ENCODE measurements at regions not wholly inside any gene's neighbourhood (a gene's known extent, or its start where the extent isn't known, plus 50 kb on each side); places are given as distances from the start of the nearest gene placed in this dataset.

GRCh38 chr6:140043762-140044378 lies 669.4 kb upstream of the CITED2 start:
- Mint-ChIP-seq H3K9me3 (no peaks in the 10 kb centered on the region), H3K4me3 (no peak overlapping the region), H3K4me1 (no peaks in the 10 kb centered on the region), H3K36me3 (no peaks in the 10 kb centered on the region), H3K27ac (no peak overlapping the region), H3K27me3 (no peaks in the 10 kb centered on the region)
- Histone ChIP-seq H3K27ac (ENCODE audit: insufficient read depth, low read length, poor library complexity, severe bottlenecking) (no peak overlapping the region), H3K27me3 (ENCODE audit: control insufficient read depth, insufficient read depth, low read length) (no peaks in the 10 kb centered on the region), H3K36me3 (ENCODE audit: control insufficient read depth, insufficient read depth, low read length) (no peaks in the 10 kb centered on the region), H3K4me1 (ENCODE audit: control insufficient read depth, insufficient read depth, low read length, poor library complexity, severe bottlenecking) (no peaks in the 10 kb centered on the region), H3K4me3 (ENCODE audit: low read depth, low read length) (no peak overlapping the region), H3K9me3 (ENCODE audit: control insufficient read depth in 2 of 2, low read length in 2 of 2) (no peaks in the 10 kb centered on the region)
- no peak for ATAC-seq (ENCODE audit: low read depth in 2 of 2)
- DNase-seq: no peak

GRCh38 chr6:140043357-140043756 lies 668.9 kb upstream of the CITED2 start:
- Mint-ChIP-seq H3K27me3 (no peaks in the 10 kb centered on the region), H3K27ac (no peak overlapping the region), H3K4me1 (no peaks in the 10 kb centered on the region), H3K4me3 (no peak overlapping the region), H3K9me3 (peaks cover 0 to 1% (median 0%) of the 10 kb centered on the region in 7 donors), H3K36me3 (no peaks in the 10 kb centered on the region)
- DNase-seq (no peak), ATAC-seq (ENCODE audit: low read depth in 2 of 2) (no peak)
- Histone ChIP-seq H3K9me3 (ENCODE audit: control insufficient read depth in 2 of 2, low read length in 2 of 2) (no peaks in the 10 kb centered on the region), H3K36me3 (ENCODE audit: control insufficient read depth, insufficient read depth, low read length) (no peaks in the 10 kb centered on the region), H3K4me3 (ENCODE audit: low read depth, low read length) (no peak overlapping the region), H3K27me3 (ENCODE audit: control insufficient read depth, insufficient read depth, low read length) (no peaks in the 10 kb centered on the region), H3K27ac (ENCODE audit: insufficient read depth, low read length, poor library complexity, severe bottlenecking) (no peak overlapping the region), H3K4me1 (ENCODE audit: control insufficient read depth, insufficient read depth, low read length, poor library complexity, severe bottlenecking) (no peaks in the 10 kb centered on the region)

DNA sequence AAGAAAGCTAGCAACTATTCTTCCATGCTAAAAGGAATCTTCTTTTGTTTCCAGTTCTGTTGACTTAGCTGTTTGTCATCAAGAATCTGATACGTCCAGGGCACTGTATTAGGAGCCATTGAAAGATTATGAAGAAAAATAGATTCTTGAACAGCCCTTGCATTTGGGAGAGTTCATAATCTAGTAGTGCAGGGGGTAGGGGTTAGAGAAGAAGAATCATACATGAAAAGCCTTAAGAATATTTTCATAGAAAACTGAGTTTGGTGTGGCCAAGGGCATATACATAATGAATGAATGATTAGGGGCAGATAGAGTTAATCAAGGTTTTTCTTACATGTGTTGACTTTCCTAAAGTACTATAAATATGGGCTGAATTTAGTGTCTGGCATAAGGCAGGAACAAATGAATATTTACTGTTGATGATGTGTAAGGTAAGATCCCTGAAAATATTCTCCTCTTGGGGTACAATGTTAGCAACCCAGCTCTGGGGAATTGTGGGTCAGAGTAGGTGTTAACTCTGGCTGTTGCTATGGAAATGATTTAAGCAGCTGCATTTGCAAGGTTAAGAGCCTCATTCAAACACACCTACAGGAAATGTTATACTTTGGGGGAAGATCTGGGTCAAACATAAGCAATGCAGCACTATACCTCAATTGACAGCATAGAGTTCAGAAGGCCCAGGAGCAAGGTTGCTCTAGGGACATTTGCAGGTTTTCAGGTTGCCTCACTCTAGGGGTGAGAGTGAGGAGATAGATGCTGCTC lies 667.3 kb upstream of the CITED2 start:
- no peak overlapping the region for H3K27ac Mint-ChIP-seq

DNA sequence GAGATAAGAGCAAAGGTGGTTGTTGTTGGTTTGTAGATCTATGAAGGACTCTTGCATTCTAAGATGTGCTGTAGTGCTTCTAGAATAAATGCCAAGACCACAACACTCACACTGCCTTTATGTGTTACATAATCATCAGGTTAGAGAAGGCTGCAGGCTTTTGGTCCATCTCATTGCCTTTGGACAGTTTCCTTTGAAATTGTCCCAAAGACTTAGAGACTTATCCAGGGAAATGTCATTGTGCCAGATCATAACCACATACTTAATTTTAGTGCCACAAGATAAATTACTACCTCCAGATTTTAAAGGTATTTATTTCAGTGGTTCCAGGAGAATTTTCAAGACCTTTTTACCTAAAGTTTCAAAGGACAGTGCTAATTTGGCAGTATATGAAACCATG lies 666.6 kb upstream of the CITED2 start:
- Mint-ChIP-seq H3K27ac (no peak overlapping the region), H3K36me3 (no peaks in the 10 kb centered on the region), H3K27me3 (no peaks in the 10 kb centered on the region), H3K4me1 (no peaks in the 10 kb centered on the region), H3K4me3 (no peak overlapping the region), H3K9me3 (peaks cover 0 to 4% (median 0%) of the 10 kb centered on the region in 7 donors)
- Histone ChIP-seq H3K36me3 (ENCODE audit: control insufficient read depth, insufficient read depth, low read length) (no peaks in the 10 kb centered on the region), H3K4me3 (ENCODE audit: low read depth, low read length) (no peak overlapping the region), H3K27ac (ENCODE audit: insufficient read depth, low read length, poor library complexity, severe bottlenecking) (no peak overlapping the region), H3K9me3 (ENCODE audit: control insufficient read depth in 2 of 2, low read length in 2 of 2) (no peaks in the 10 kb centered on the region), H3K4me1 (ENCODE audit: control insufficient read depth, insufficient read depth, low read length, poor library complexity, severe bottlenecking) (no peaks in the 10 kb centered on the region), H3K27me3 (ENCODE audit: control insufficient read depth, insufficient read depth, low read length) (no peaks in the 10 kb centered on the region)
- ATAC-seq (ENCODE audit: low read depth in 2 of 2) (no peak), DNase-seq (no peak)

More for the DNA sequence above, 667.3 kb upstream of the CITED2 start:
- Histone ChIP-seq H3K4me3 (ENCODE audit: low read depth, low read length) (no peak overlapping the region), H3K27me3 (ENCODE audit: control insufficient read depth, insufficient read depth, low read length) (no peaks in the 10 kb centered on the region), H3K9me3 (ENCODE audit: control insufficient read depth in 2 of 2, low read length in 2 of 2) (no peaks in the 10 kb centered on the region), H3K27ac (ENCODE audit: insufficient read depth, low read length, poor library complexity, severe bottlenecking) (no peak overlapping the region), H3K36me3 (ENCODE audit: control insufficient read depth, insufficient read depth, low read length) (no peaks in the 10 kb centered on the region), H3K4me1 (ENCODE audit: control insufficient read depth, insufficient read depth, low read length, poor library complexity, severe bottlenecking) (no peaks in the 10 kb centered on the region)
- DNase-seq (no peak), ATAC-seq (ENCODE audit: low read depth in 2 of 2) (no peak)
- no peaks in the 10 kb centered on the region for H3K36me3 Mint-ChIP-seq
- H3K27me3 Mint-ChIP-seq: no peaks in the 10 kb centered on the region
- peaks cover 0 to 4% (median 0%) of the 10 kb centered on the region in 7 donors for H3K9me3 Mint-ChIP-seq
- no peak overlapping the region for H3K4me3 Mint-ChIP-seq
- no peaks in the 10 kb centered on the region for H3K4me1 Mint-ChIP-seq

DNA sequence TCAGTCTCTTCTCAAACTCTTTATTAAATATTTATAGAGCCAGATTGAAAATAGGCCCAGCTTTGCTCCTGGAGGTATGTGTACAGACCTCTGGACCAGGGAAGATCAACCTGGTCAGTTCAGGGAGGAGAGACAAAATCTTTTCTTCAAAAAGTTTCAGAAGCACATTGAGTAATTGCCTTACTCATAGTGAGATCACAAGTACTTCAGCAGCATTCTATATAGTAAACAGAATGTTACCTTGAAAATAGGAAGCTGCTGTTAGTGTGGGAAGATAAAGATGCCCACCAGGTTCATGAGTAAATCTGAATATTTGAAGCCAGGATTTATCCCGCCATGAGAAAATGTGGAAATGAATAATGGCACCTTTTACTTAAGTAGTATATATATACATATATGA lies 665.9 kb upstream of the CITED2 start:
- H3K36me3 Mint-ChIP-seq: no peaks in the 10 kb centered on the region
- ATAC-seq (ENCODE audit: low read depth in 2 of 2): no peak
- H3K27ac Mint-ChIP-seq: no peak overlapping the region
- no peak for DNase-seq
- H3K9me3 ChIP-seq (ENCODE audit: control insufficient read depth in 2 of 2, low read length in 2 of 2): no peaks in the 10 kb centered on the region
- peaks cover 0 to 4% (median 0%) of the 10 kb centered on the region in 7 donors for H3K9me3 Mint-ChIP-seq
- H3K36me3 ChIP-seq (ENCODE audit: control insufficient read depth, insufficient read depth, low read length): no peaks in the 10 kb centered on the region
- H3K4me1 Mint-ChIP-seq: no peaks in the 10 kb centered on the region
- H3K27ac ChIP-seq (ENCODE audit: insufficient read depth, low read length, poor library complexity, severe bottlenecking): no peak overlapping the region
- H3K27me3 Mint-ChIP-seq: no peaks in the 10 kb centered on the region
- no peak overlapping the region for H3K4me3 Mint-ChIP-seq
- H3K27me3 ChIP-seq (ENCODE audit: control insufficient read depth, insufficient read depth, low read length): no peaks in the 10 kb centered on the region
- no peak overlapping the region for H3K4me3 ChIP-seq (ENCODE audit: low read depth, low read length)
- no peaks in the 10 kb centered on the region for H3K4me1 ChIP-seq (ENCODE audit: control insufficient read depth, insufficient read depth, low read length, poor library complexity, severe bottlenecking)

DNA sequence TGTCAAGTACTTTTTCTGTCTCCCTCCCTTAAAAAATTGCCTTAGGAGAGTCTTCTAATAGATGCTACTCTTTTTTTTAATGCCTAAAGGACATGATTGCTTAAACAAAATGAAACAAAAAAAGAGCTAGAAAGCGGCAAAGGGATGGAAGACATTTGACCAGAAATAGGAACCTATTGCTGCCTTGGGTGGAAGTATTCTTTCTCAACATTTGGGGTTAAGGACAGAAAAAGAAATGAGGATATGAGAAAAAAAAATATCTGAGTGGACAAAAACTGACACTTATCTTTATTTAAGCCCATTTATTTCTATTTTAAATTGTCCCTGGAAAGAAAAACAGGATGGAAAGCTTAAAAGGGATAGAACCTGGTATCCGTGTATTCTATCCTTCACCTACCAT lies 664.9 kb upstream of the CITED2 start:
- no peak for ATAC-seq (ENCODE audit: low read depth in 2 of 2)
- no peaks in the 10 kb centered on the region for H3K4me1 Mint-ChIP-seq
- Histone ChIP-seq H3K9me3 (ENCODE audit: control insufficient read depth in 2 of 2, low read length in 2 of 2) (no peaks in the 10 kb centered on the region), H3K27ac (ENCODE audit: insufficient read depth, low read length, poor library complexity, severe bottlenecking) (no peak overlapping the region), H3K4me1 (ENCODE audit: control insufficient read depth, insufficient read depth, low read length, poor library complexity, severe bottlenecking) (no peaks in the 10 kb centered on the region), H3K4me3 (ENCODE audit: low read depth, low read length) (no peak overlapping the region), H3K27me3 (ENCODE audit: control insufficient read depth, insufficient read depth, low read length) (no peaks in the 10 kb centered on the region), H3K36me3 (ENCODE audit: control insufficient read depth, insufficient read depth, low read length) (no peaks in the 10 kb centered on the region)
- no peak overlapping the region for H3K4me3 Mint-ChIP-seq
- no peak overlapping the region for H3K27ac Mint-ChIP-seq
- peaks cover 0 to 4% (median 0%) of the 10 kb centered on the region in 7 donors for H3K9me3 Mint-ChIP-seq
- DNase-seq: no peak
- no peaks in the 10 kb centered on the region for H3K27me3 Mint-ChIP-seq
- no peaks in the 10 kb centered on the region for H3K36me3 Mint-ChIP-seq

GRCh38 chr6:140036196-140036595 lies 661.7 kb upstream of the CITED2 start:
- no peak for ATAC-seq (ENCODE audit: low read depth in 2 of 2)
- Mint-ChIP-seq H3K9me3 (peaks cover 0 to 4% (median 1%) of the 10 kb centered on the region in 7 donors), H3K4me3 (no peak overlapping the region), H3K27me3 (no peaks in the 10 kb centered on the region), H3K36me3 (no peaks in the 10 kb centered on the region), H3K27ac (no peak overlapping the region), H3K4me1 (no peaks in the 10 kb centered on the region)
- Histone ChIP-seq H3K36me3 (ENCODE audit: control insufficient read depth, insufficient read depth, low read length) (no peaks in the 10 kb centered on the region), H3K4me3 (ENCODE audit: low read depth, low read length) (no peak overlapping the region), H3K27me3 (ENCODE audit: control insufficient read depth, insufficient read depth, low read length) (no peaks in the 10 kb centered on the region), H3K9me3 (ENCODE audit: control insufficient read depth in 2 of 2, low read length in 2 of 2) (no peaks in the 10 kb centered on the region), H3K27ac (ENCODE audit: insufficient read depth, low read length, poor library complexity, severe bottlenecking) (no peak overlapping the region), H3K4me1 (ENCODE audit: control insufficient read depth, insufficient read depth, low read length, poor library complexity, severe bottlenecking) (no peaks in the 10 kb centered on the region)
- DNase-seq: no peak

DNA sequence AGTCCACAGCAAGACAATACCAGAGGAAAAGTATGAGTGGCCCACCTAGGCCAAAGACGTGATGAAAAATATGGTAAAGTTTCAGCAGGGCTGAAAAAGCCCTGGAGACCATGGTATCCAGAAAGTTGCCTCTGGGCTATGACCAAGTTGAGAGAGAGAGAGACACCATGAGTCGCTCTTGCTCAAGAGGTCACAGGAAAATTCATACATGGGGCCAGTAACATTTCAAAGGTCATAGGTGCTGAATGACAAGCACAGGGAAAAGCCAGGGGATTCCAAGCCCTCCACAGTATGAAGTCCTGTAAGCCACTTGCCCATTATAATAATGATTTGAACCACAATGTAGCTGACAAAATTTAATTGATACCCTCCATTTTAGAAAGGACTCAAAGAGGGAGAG lies 657.7 kb upstream of the CITED2 start:
- Mint-ChIP-seq H3K27me3 (no peaks in the 10 kb centered on the region), H3K4me3 (no peak overlapping the region), H3K36me3 (no peaks in the 10 kb centered on the region), H3K9me3 (peaks cover 0 to 7% (median 1%) of the 10 kb centered on the region in 7 donors), H3K27ac (no peak overlapping the region), H3K4me1 (no peaks in the 10 kb centered on the region)
- Histone ChIP-seq H3K27ac (ENCODE audit: insufficient read depth, low read length, poor library complexity, severe bottlenecking) (no peak overlapping the region), H3K27me3 (ENCODE audit: control insufficient read depth, insufficient read depth, low read length) (no peaks in the 10 kb centered on the region), H3K36me3 (ENCODE audit: control insufficient read depth, insufficient read depth, low read length) (no peaks in the 10 kb centered on the region), H3K4me3 (ENCODE audit: low read depth, low read length) (no peak overlapping the region), H3K9me3 (ENCODE audit: control insufficient read depth in 2 of 2, low read length in 2 of 2) (no peaks in the 10 kb centered on the region), H3K4me1 (ENCODE audit: control insufficient read depth, insufficient read depth, low read length, poor library complexity, severe bottlenecking) (no peaks in the 10 kb centered on the region)
- DNase-seq (no peak), ATAC-seq (ENCODE audit: low read depth in 2 of 2) (no peak)

All from CD4-positive, CD25-positive, alpha-beta regulatory T cell (primary cell).